Loucy (cell line): ENCODE measurements at regions not wholly inside any gene's neighbourhood (a gene's known extent, or its start where the extent isn't known, plus 50 kb on each side); places are given as distances from the start of the nearest gene placed in this dataset.

ENCODE experiments used
- H2AFZ ChIP-seq: fragments of 200-600 bp; sonication (generic); 2 replicates; pipeline ENCODE4 v1.6.0; 2016; ENCODE audit warnings: antibody characterized with exemption, mild to moderate bottlenecking, low read length, moderate library complexity
- H3F3A ChIP-seq: fragments of 200-600 bp; 2 replicates; pipeline ENCODE4 v1.6.0; 2016; ENCODE audit warnings: antibody characterized with exemption, low read depth, mild to moderate bottlenecking
- H3K27me3 ChIP-seq: fragments of 200-600 bp; sonication (generic); 2 replicates; pipeline ENCODE4 v1.6.1; 2014; ENCODE audit warnings: low read length, mild to moderate bottlenecking; ENCODE audit not compliant: insufficient read depth, poor library complexity, severe bottlenecking
- H3K36me3 ChIP-seq: fragments of 200-600 bp; sonication (generic); 2 replicates; pipeline ENCODE4 v1.6.1; 2016; ENCODE audit warnings: low read length; ENCODE audit not compliant: insufficient read depth
- H3K4me1 ChIP-seq: fragments of 200-600 bp; sonication (generic); 2 replicates; pipeline ENCODE4 v1.5.1; 2014; ENCODE audit warnings: low read length, mild to moderate bottlenecking; ENCODE audit not compliant: insufficient read depth, poor library complexity, severe bottlenecking
- H3K4me2 ChIP-seq: fragments of 200-600 bp; sonication (generic); 2 replicates; pipeline ENCODE4 v1.6.0; 2014; ENCODE audit warnings: antibody characterized with exemption, low read length, low read depth, mild to moderate bottlenecking; ENCODE audit not compliant: poor library complexity, severe bottlenecking
- H3K4me3 ChIP-seq: fragments of 200-600 bp; sonication (generic); 2 replicates; pipeline ENCODE4 v1.5.1; 2014; ENCODE audit warnings: low read length, mild to moderate bottlenecking, mixed read lengths; ENCODE audit not compliant: poor library complexity, severe bottlenecking
- H3K79me2 ChIP-seq: fragments of 200-600 bp; sonication (generic); 2 replicates; pipeline ENCODE4 v1.6.1; 2014; ENCODE audit warnings: low read length; ENCODE audit not compliant: insufficient read depth
- H3K9ac ChIP-seq: fragments of 200-600 bp; sonication (generic); 2 replicates; pipeline ENCODE4 v1.6.0; 2014; ENCODE audit warnings: mild to moderate bottlenecking, low read depth, low read length, moderate library complexity; ENCODE audit not compliant: poor library complexity, severe bottlenecking
- H3K9me2 ChIP-seq: fragments of 200-600 bp; sonication (generic); replicated peaks from 2 replicates; pipeline ENCODE4 v1.6.1; 2016; ENCODE audit warnings: low read depth, low read length, mixed read lengths
- H3K9me3 ChIP-seq: fragments of 200-600 bp; sonication (generic); 2 replicates; pipeline ENCODE4 v1.6.1; 2014; ENCODE audit warnings: mild to moderate bottlenecking, antibody characterized with exemption, low read length, low read depth; ENCODE audit not compliant: insufficient read depth
- H4K20me1 ChIP-seq: fragments of 200-600 bp; sonication (generic); 2 replicates; pipeline ENCODE4 v1.6.0; 2014; ENCODE audit warnings: antibody characterized with exemption, low read length, mild to moderate bottlenecking; ENCODE audit not compliant: insufficient read depth, poor library complexity, severe bottlenecking
- CTCF ChIP-seq: fragments of 200-600 bp; sonication (generic); conservative IDR thresholded peaks from 2 replicates; pipeline ENCODE4 v1.5.1; 2014; ENCODE audit warnings: mild to moderate bottlenecking, antibody characterized with exemption, low read length
- EZH2phosphoT487 ChIP-seq: fragments of 200-600 bp; IDR thresholded peaks from 2 replicates; pipeline ENCODE4 v1.6.1; 2018; ENCODE audit warnings: antibody characterized with exemption, mild to moderate bottlenecking, moderate library complexity, borderline replicate concordance

- no peak overlapping the region for H3K4me2 ChIP-seq
- TF ChIP-seq CTCF = no peak
- no peak for TF ChIP-seq EZH2phosphoT487
These were observed 143.0 kb upstream of the AHI1 start for GRCh38 chr6:135640449-135641111.

GRCh38 chr6:135642912-135643311 is 145.4 kb upstream of the AHI1 start:
- H3K27me3 ChIP-seq = no peaks in the 10 kb centered on the region
- no peaks in the 10 kb centered on the region for H3K36me3 ChIP-seq
- no peaks in the 10 kb centered on the region for H3K79me2 ChIP-seq
- TF ChIP-seq CTCF (no peak), EZH2phosphoT487 (no peak)
- H2AFZ ChIP-seq = no peak overlapping the region
- H4K20me1 ChIP-seq = no peaks in the 10 kb centered on the region
- H3K9me2 ChIP-seq = no peaks in the 10 kb centered on the region
- no peak overlapping the region for H3K4me3 ChIP-seq
- no peaks in the 10 kb centered on the region for H3K4me1 ChIP-seq
- no peak overlapping the region for H3K9ac ChIP-seq
- no peak overlapping the region for H3K4me2 ChIP-seq
- H3F3A ChIP-seq = no peaks in the 10 kb centered on the region
- H3K9me3 ChIP-seq = no peaks in the 10 kb centered on the region

More at GRCh38 chr6:135640449-135641111, 143.0 kb upstream of the AHI1 start:
- H3K4me1 ChIP-seq = no peaks in the 10 kb centered on the region
- no peak overlapping the region for H2AFZ ChIP-seq
- no peaks in the 10 kb centered on the region for H3K36me3 ChIP-seq
- no peak overlapping the region for H3K9ac ChIP-seq
- H3K79me2 ChIP-seq = no peaks in the 10 kb centered on the region
- H3K9me2 ChIP-seq = no peaks in the 10 kb centered on the region
- H3F3A ChIP-seq = no peaks in the 10 kb centered on the region
- H3K9me3 ChIP-seq = no peaks in the 10 kb centered on the region
- no peaks in the 10 kb centered on the region for H3K27me3 ChIP-seq
- H4K20me1 ChIP-seq = no peaks in the 10 kb centered on the region
- no peak overlapping the region for H3K4me3 ChIP-seq

- H3K79me2 ChIP-seq = no peaks in the 10 kb centered on the region
- H3K9me3 ChIP-seq = no peaks in the 10 kb centered on the region
- H3F3A ChIP-seq = no peaks in the 10 kb centered on the region
- no peaks in the 10 kb centered on the region for H4K20me1 ChIP-seq
- H3K36me3 ChIP-seq = no peaks in the 10 kb centered on the region
- no peak overlapping the region for H2AFZ ChIP-seq
- TF ChIP-seq EZH2phosphoT487 (no peak), CTCF (no peak)
- H3K4me2 ChIP-seq = no peak overlapping the region
- H3K4me1 ChIP-seq = no peaks in the 10 kb centered on the region
- H3K4me3 ChIP-seq = no peak overlapping the region
- H3K9ac ChIP-seq = no peak overlapping the region
- no peaks in the 10 kb centered on the region for H3K9me2 ChIP-seq
- H3K27me3 ChIP-seq = no peaks in the 10 kb centered on the region
These were observed 146.9 kb upstream of the AHI1 start for GRCh38 chr6:135644394-135644793.
